8988T (cell line): ENCODE measurements at regions not wholly inside any gene's neighbourhood (a gene's known extent, or its start where the extent isn't known, plus 50 kb on each side); places are given as distances from the start of the nearest gene placed in this dataset.

Experiments
- DNase-seq: peaks from one replicate; pipeline ENCODE4 v3.0.0; 2011

DNA sequence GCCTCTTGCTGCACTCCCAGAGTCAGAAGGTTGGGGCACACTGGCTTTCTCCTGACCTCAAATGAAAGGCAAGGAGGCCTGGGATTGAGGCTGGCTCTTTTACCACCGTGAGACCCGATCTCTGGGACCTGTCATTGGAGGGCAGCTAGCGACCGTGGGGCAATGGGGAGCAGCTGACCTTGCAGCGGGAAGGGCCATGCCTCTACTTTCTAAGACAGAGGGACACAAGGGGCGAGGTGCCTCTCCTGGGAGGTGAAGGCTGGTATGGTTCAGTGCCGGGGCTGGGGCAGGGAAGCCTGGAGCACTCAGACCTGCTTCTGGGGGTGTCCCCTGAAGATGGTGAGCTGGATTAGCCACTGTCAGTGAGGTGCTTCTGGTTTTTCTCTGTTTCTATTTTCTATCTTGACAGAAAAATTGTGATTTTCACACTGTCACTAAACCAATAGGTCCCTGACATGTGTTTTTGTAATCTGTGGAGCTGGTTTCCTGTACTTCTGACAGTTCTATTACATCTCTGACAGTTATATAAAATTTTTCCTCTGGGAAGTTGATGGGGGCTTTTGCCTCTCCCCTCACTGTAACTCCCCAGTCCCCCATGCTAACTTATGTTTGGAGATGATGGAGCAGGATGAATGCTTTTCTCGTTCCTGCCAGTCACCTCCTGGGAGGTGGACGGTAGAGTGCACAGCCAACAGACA, 340.8 kb downstream of the RPS24 start:
- no peak for DNase-seq

DNA sequence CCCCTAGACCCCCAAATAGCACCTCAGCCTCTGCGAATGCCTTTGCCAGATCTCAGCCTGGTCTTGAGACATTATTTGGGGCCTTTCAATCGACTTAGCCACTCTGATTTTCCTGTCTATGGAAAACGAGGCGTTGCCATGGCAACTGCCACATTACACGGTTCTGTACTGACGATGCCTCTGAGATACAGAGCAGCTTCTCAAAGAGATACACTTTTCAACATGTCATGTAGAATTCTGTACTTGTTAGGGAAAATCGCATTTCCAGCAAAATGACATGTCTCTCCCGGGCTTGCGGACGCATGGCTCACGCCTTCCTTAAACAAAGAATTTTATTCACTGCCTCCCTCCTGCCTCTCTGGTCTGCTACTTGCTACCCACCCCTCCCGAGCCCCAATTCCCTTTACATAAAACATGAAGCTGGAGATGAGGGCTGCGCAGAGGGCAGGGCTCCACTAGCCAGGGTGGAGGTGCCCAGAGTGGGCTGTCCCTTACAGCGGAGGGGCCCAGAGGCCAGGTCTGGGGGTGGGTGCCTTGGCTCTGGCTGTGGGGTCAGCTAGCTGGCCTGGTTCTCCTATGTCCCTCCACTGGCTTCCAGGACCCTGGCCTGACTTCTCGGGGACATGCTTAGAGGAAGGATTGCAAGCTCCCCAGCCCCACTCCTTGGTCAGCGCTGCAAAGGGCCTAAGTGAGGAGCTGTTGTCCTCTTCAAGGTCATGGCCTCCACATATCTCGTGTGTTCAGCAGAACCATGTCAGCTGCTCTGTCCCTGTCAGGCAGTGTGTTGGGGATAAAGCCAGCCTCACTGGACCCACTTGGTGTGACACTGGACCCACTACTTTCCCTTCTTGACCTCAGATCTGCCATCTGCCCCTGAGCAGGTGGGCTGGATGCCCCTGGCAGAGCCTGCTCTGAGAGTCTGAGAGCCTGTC, 342.5 kb downstream of the RPS24 start:
- DNase-seq: no peak

DNA sequence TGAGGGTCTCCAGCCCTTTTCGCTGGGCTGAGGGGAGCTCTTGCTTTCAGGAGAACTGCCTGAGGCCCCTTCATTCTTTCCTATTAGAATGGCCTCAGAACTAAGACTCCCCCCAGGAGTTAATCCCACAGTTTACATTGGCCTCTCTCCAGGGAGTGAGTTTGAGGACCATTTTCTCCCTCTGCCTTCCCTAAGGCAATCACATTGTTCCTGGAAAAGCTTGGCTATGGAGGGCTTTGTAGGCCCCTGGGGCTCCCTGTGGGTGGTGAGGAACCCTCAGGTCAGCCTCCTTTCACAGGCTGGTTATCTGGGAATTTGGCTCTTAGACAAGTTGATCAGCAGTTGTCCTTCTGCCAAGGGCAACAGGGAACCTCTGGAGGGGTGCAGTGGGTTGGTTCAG, 343.7 kb downstream of the RPS24 start:
- DNase-seq: no peak

DNA sequence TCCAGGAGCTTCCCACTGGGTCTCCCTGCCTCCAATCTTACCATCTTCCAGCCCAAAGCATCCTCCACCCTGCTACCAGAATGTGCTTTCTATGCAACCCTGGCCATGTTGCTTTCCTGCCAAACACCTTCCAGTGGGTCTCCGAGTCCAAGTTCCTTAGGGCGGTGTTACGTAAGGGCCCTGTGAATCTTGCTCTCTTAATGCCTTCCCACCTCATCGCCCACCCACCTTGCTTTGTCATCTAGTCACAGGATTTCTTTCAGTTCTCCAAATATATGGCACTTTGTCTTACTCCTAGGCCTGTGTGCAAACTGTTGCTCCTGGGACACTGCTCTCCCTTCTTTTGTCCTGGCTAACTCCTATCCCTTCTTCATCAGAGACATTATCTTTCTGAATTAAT, 344.5 kb downstream of the RPS24 start:
- DNase-seq: no peak

DNA sequence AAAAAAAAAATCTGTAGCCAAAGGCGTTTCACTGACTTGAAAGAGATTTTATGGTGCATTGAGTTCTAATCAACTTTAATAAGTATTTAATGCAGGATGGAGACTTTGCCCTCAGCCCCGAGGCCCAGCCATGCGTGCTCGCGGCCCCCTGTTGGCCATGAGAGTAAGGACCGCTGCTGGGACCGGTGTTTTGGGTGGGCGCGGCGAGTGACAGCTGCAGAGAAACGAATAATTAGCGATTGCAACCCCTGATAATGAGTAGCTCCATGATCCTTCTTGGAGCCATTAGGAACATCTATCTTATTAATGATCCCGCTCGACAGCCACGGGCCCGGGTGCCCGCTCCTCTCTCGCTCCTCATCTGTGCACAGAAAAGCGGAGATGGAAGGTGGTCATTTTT, 347.4 kb downstream of the RPS24 start:
- DNase-seq: no peak

DNA sequence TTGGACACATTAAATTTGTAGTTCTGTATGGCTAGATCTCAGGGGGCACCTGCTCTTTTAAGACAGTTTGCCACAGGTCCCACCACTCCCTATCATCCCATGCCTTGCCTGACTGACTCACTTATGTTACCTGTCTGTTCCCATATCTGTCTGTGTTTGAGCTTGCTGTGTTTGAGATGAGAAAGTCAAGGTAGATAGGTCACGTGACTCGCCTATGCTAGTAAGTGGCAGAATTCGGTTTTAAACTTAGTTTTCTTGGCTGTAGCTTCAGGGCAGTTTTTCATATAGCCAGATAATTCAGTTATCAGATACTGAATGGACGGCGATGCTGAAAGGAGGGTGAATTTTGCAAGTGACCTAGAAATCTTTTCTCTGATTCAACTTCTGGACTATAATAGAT, 348.4 kb downstream of the RPS24 start:
- DNase-seq: no peak

DNA sequence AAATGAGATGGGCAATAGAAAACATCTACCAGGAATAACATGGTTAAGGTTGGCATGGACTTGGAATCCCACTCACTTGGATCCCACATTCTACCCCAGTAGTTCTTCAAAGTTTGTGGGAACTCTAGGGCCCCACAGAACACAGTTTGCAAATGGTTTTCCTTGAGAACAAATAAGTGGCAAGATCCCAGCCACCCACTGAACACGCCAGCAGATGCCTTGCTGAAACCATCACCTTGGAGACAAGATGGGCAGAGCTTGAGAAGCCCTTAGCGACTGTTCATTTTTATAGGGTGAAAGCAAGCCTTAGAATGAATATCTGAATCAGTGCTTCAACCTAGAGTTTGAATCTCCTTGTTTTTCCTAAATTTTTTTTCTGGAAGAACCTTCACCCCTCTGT, 349.1 kb downstream of the RPS24 start:
- no peak for DNase-seq

DNA sequence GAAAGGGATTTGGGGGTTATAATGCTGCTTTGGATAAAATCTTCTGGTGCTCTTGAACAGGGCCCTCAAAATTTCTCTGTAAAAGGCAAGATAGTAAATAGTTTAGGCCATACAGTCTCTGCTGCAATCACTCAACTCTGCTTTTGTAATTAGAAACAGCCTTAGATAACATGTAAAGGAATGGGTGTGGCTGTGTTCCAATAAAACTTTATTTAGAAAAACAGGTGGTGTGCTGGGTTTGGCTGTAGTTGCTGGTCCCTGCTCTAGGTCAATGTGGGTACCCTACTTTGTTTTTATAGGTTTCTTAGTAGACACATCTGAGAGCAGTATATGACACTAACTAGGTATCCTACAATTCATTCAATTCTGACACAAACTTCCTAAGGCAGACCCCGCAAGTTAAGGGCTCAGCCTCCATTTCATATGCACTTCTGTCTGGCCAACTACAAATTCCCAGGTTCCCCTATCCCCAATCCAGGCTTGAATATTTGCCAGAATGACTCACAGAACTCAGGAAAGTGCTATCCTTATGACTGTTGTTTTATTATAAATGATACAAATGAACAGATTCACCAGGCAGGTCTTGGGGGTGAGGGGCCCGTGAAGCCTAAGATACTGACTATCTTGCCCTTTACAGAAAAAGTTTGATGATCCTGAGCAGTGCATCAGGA, 349.9 kb downstream of the RPS24 start:
- no peak for DNase-seq

DNA sequence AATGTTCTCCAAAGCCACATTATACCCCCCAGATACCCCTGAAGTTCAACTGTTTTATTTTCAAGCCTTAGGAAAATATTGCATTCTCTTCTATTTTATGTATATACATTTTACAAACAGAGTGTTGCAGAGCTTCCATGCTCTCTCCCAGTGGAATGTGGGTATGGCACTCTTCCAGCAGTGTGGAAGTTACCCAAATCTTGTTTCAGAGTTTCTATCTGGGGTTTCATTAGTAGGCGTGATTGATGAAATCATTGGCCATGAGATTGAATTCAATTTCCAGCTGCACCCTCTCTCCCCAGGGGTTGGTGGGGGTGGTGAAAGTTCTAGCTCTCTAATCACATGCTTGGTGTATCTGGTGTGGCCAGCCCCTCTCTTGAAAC, 350.4 kb downstream of the RPS24 start:
- DNase-seq: no peak

DNA sequence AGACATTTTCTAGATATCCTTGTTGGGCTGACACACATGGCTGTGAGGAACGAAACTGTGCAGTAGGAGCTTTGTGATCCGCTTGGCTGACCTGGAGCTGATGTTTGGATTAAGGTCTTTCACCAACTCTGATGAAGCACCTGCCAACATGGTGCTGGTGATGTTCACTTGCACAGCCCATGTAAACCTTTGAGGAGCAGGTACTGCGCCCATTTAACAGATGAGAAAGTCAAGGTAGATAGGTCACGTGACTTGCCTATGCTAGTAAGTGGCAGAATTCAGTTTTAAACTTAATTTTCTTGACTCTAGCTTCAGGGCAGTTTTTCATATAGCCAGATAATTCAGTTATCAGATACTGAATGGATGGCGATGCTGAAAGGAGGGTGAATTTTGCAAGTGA, 351.9 kb downstream of the RPS24 start:
- DNase-seq: no peak

DNA sequence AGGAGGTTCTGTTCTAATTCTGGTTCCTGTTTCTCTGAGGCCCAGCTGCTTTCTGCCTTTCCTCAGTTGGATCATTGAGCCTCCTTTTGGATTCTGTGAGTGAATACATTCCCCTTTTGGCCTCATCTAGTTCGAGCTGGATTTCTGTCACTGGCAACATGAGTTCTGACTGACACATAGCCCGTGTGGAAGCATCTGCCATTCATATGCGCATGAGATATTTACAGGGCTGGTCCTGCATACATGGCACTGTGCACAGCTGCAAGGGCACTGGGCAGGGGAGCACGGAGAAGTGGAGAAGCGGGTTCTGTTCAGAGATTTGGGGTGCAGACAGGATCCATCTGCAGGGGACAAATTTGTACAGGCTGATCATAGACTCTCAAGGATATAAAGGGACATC, 352.8 kb downstream of the RPS24 start:
- no peak for DNase-seq

DNA sequence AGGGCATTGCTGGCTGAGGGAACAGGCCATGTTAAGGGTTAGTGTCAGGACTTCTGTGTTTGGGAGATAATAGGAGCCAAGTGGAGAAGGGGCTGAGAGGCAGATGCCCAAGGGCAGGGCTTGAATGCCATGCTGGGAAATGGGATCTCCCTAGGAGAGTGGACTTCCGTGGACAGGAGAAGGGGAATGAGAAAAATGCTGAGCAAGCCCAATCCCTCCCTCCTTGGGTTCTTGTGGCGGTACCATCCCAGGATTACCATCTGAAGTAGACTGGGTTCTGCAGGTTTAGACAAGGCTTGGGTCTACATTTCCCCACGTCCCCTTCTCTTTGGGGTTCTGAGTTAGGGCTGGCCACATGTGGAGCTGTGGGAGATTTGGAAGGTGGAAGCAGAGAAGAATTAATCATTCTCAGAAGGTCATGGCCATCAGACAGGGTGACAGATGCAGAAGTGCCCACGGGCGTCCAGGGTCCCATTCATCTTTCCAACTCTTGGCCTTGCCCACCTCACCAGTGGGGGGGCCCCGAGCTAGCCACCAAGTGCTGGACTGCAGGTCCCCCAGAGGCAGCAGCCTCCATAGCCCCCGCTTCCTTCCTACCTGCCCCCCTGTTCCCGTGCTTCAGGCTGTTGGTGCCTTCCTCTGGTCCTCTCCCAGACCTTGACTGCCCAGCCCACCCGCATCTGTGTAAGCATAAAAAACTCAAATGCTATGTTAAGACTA, 354.8 kb downstream of the RPS24 start:
- DNase-seq: no peak

DNA sequence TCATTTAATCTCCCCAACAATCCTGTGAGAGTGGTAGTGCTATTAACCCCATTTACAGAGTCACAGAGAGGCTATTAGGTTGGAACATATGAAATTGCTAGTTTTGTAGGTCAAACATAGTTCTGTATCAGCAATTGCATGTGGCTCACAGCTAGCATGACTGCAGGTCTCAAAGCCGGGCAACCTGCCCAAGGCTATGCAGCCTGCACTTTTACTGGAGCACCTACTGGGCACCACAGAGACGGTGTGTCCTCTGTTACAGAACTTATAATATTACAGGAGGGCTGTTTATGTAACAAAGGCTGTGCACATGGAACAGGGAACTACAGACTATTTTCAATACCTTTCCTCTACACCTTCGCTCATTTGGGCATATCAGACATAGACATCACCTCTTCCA, 355.8 kb downstream of the RPS24 start:
- no peak for DNase-seq

DNA sequence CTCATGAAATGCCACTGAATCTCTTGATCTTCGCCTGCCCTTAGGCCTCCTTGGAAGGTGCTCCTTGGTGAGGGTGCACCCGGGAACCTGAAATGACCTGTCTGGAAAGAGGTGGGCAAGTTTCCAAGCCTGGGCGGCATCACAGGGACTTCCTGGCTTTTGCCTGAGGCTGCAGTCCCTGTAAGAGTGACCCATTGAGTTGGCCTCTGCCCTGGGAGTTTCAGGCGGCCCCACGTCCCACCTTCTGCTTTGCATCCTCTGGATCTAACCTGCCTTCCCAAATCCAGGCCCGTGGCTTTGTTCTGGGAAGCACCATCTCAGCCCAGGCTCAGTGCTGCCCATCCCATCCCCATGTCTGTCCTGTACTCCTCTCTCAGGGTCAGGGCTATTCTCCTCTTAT, 356.4 kb downstream of the RPS24 start:
- no peak for DNase-seq

DNA sequence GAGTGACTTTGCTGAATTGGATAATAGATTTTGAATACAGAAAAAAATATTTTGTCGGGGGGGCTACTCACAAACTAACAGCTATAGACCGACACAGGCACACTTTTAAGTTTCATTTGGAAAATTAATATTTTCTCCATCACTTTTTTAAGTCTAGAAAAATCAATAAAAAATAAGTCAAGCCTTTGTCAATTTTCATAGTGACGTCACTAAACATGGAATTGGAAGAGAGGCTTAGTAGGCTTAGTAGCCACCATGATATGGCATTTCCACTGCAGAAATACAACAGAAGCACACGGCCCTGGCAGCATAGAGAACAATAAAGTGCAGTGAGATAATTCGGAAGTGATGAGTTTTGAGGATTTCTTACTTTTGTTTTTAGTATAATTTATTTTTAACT, 357.2 kb downstream of the RPS24 start:
- no peak for DNase-seq

DNA sequence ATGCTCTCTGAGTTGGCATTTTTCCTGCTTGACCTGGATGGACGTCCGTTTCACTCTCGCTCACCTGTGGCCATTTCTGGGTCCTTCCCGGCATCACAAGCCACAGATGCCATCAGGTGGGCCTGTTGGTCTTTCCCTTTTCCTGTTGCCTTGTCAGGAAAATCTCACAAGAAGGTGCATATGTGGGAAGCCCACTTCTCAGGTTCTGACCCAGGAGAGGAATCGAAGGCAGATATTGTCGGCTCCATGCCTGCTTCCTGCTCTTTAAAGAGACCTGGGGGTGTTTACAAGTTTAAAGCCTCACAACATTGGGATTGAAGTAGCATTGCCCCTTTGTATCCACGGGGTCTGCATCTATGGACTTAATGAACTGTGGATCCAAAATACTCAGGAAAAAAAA, 357.9 kb downstream of the RPS24 start:
- DNase-seq: no peak

DNA sequence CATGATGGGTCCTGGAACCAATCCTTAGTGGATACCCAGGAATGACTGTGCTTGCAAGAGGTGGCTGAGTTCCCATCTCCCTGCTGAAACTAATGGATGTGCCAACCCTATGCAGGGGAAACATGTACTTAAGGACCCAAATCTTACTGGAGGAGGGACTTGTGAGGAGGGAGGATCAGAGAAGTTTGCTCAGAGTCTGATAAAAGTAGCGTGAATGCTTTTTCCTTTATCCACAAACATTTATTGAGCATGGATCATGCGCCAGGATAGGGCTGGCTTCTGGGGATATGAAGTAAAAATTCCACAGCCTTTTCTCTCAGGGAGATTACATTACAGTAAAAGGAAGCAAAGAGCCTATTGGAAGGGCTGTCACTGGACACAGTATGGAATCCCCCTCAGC, 358.5 kb downstream of the RPS24 start:
- DNase-seq: no peak

DNA sequence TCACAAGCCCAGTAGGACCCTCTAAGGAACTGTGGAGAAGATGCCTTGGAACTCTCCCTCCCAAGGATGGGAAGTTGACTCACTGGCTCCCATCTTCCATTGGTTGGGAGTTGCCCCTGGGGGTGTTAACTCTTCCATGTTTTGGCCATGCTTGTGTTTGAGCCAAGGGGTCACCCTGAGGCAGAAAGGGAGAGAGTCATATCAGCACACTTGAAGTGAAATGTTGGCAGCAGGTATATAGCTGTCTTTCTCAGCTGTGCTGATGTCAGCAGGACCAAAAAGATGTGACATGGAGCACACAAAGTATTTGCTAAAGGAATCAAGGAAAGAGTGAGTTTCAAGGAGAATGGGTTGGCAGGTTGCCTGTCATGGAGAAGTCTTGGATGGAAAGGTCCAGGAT, 359.4 kb downstream of the RPS24 start:
- no peak for DNase-seq

DNA sequence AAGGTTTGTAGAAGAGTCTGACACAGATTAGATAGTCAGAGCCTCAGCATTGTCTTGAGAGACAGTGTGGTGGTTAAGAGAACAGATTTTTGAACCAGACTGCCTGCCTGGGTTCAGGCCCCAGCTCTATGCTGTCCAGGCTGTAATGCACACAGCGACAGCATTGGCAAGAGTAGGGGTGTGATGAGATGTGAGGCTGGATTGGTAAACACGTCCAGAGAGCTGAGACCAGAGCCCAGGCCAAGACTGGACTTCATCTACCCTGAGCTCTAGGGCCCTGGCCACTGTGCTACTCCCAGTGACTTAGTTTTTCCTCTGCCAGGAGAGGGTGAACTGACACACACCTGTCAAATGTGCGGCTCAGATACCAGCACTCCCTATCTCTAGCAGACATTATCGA, 360.4 kb downstream of the RPS24 start:
- DNase-seq: no peak

DNA sequence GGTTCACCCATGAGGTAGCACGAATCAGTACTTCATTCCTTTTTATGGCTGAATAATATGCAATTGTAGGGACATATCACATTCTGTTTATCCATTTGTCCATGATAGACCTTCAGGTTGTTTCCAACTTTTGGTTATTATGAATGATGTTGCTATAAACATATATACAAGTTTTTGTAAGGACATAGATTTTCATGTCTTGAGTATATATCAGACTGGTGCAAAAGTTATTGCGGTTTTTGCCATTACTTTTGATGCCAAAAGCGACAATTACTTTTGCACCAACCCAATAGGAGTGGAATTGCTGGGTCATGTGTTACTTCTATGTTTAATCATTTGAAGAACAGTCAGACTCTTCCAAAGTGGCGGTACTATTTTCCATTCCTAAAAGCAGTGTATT, 361.5 kb downstream of the RPS24 start:
- no peak for DNase-seq

DNA sequence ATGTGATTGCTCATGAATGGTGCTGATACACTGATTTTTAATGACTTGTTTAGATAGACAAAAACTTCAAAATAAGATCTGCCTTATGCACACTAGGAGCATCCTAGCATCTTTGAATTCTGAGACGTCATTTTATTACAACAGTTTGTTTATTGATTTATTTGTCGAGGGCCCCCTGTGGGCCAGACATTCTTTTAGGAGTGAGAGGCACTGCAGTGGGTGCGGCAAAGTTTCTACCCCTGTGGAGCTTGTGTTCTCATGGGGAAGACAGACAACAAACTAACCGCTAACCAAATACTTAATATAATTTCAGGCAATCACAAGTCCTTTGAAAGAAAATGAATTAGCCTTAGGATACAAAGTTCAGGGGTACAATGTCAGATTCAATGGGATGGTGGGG, 363.1 kb downstream of the RPS24 start:
- DNase-seq: no peak

DNA sequence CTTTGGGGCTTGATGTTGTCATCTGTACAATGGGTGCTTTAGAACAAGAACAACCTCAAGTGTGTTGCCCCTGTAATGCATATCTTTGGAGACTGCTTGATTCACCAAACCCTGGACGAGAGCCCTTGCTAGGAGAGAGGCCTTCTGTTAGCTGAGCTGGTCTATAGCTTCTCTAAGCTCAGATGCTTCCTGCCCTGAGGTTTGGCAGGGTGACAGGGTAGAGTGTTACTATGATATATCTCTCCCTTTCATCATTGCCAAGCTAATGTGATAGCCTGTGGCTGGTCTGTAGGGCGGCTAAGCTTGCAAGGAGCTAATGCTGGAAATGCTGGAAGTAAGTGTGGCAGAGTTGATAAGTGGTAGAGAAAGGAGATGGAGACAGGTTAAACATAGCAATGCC, 364.1 kb downstream of the RPS24 start:
- no peak for DNase-seq

DNA sequence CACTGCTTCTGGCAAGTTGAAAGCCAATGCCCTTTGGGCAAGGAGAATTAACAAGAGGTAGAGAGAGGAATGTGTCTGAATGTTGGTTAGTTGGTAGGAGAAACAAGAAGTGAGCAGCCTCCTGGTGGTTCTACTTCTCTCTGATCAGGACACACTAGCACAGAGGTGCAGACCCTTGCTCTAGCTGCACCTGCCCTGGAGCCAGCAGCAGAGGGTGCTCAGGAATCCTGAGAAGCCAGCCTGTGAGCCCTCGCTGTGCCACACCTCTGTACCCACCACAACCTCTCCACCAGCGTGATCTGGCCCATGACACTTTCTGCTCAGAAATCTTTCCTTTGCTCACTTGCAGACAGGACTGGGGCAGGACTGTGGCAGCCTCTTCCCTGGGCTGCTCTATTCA, 364.7 kb downstream of the RPS24 start:
- no peak for DNase-seq
